Astrocyte of the spinal cord (primary cell): ENCODE measurements at regions not wholly inside any gene's neighbourhood (a gene's known extent, or its start where the extent isn't known, plus 50 kb on each side); places are given as distances from the start of the nearest gene placed in this dataset.

ENCODE experiments used
- DNase-seq: peaks from one replicate; pipeline ENCODE4 v3.0.0; 2011; ENCODE audit warnings: low read depth, low spot score
- H3K4me3 ChIP-seq: 2 replicates; pipeline ENCODE4 v1.5.1; 2011; ENCODE audit warnings: low read depth, mild to moderate bottlenecking, low read length, moderate library complexity
- in situ Hi-C: cut with HindIII; loops from 2 replicates; pipeline ENCODE4 v1.10.0; 2017; ENCODE audit warnings: low sequenced_read_pairs
- TF ChIP-seq, protein P1 (sequence below): IDR thresholded peaks from 2 replicates; pipeline ENCODE4 v1.5.1; 2012; ENCODE audit warnings: low read depth, mild to moderate bottlenecking, low read length, inconsistent platforms

DNA sequence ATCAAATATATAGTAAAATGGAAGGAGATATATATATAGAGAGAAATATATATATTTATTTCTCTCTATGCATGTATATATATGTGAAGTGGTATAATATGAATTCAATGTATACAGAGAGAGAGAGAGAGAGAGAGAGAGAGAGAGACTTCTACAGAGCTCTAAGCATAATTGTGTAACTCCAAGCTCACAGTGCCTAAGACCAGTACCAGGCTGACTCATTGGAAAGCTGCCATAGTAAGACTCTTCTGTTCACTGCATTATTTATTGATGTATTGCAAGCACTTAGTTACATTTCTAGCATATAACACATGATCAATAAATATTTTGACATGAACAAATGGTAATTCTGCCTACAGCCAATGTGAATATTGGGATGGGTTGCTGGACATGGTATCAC is 1734.7 kb downstream of the SLITRK1 start:
- no peak for DNase-seq
- TF ChIP-seq, protein P1, sequence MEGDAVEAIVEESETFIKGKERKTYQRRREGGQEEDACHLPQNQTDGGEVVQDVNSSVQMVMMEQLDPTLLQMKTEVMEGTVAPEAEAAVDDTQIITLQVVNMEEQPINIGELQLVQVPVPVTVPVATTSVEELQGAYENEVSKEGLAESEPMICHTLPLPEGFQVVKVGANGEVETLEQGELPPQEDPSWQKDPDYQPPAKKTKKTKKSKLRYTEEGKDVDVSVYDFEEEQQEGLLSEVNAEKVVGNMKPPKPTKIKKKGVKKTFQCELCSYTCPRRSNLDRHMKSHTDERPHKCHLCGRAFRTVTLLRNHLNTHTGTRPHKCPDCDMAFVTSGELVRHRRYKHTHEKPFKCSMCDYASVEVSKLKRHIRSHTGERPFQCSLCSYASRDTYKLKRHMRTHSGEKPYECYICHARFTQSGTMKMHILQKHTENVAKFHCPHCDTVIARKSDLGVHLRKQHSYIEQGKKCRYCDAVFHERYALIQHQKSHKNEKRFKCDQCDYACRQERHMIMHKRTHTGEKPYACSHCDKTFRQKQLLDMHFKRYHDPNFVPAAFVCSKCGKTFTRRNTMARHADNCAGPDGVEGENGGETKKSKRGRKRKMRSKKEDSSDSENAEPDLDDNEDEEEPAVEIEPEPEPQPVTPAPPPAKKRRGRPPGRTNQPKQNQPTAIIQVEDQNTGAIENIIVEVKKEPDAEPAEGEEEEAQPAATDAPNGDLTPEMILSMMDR = no peak
- in situ Hi-C loops = no loop called here
- H3K4me3 ChIP-seq = no peak overlapping the region

- TF ChIP-seq, protein P1 = no peak
- in situ Hi-C loops = no loop called here
- DNase-seq = no peak
- no peak overlapping the region for H3K4me3 ChIP-seq
Observed at GRCh38 chr13:82136880-82137279, 1745.4 kb downstream of the SLITRK1 start.

GRCh38 chr13:82129281-82129680 is 1753.0 kb downstream of the SLITRK1 start:
- in situ Hi-C loops = no loop called here
- H3K4me3 ChIP-seq = no peak overlapping the region
- no peak for DNase-seq
- TF ChIP-seq, protein P1 = no peak

DNA sequence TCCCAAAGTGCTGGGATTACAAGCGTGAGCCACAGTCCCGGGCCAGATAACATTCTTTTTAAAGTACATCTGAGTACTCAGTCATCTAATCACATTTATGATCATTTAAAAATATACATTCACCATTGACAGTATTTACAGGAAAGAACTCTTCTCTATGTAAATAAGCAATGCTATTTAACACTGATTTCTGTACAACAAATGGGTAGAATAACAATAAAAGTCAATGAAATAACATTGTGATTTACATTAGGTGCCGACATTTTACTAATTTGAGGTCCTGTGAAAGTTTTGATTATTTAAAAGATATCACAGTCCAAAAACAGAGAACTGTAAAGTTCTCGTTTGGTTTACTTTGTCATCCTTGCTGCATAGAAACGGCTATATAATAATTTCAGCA is 1763.7 kb downstream of the SLITRK1 start:
- H3K4me3 ChIP-seq = no peak overlapping the region
- TF ChIP-seq, protein P1 = no peak
- no peak for DNase-seq
- in situ Hi-C loops = no loop called here

GRCh38 chr13:82116422-82116989 is 1765.8 kb downstream of the SLITRK1 start:
- TF ChIP-seq, protein P1 = no peak
- no peak overlapping the region for H3K4me3 ChIP-seq
- in situ Hi-C loops = no loop called here
- no peak for DNase-seq

GRCh38 chr13:82115391-82115790 is 1766.9 kb downstream of the SLITRK1 start:
- in situ Hi-C loops = no loop called here
- TF ChIP-seq, protein P1 = no peak
- DNase-seq = no peak
- H3K4me3 ChIP-seq = no peak overlapping the region

DNA sequence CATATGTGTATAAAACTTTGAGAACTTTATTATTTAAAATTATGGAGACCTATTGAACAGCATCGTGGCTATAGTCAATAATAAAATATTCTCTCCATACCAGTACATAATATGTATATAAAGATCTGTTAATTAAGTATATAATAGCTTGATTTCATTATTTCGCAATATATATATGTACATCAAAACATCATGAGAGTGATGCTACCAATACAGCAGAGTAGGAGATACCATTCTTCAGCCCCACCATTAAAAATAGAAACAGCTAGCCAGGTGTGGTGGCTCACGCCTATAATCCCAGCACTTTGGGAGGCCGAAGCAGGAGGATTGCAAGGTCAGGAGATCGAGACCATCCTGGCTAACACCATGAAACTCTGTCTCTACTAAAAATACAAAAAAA is 1755.3 kb upstream of the SPRY2 start:
- H3K4me3 ChIP-seq = no peak overlapping the region
- TF ChIP-seq, protein P1 = no peak
- no peak for DNase-seq
- in situ Hi-C loops = no loop called here
